ENCODE measurements at regions not wholly inside any gene's neighbourhood (a gene's known extent, or its start where the extent isn't known, plus 50 kb on each side); places are given as distances from the start of the nearest gene placed in this dataset.

DNA sequence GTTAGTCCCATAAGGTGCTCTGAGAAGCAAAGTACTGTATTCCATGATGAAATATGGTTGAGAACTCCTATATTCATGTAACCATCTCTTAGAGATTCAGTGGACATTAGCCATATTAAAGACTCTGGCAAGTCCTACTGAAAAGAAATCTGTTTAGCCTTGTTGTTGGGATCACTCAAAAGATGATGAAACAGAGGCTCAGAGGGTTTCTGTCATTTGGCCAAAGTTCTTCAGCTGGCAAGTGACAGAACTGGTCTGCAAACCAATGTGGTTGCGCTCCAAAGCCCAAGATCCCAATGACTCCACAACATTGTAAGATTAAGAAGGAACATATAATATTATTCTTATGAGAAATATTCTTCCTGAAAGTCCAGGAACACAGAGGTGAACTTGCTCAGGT, 462.9 kb downstream of the ACTL7B start:
- Mint-ChIP-seq H3K27me3 (ENCODE audit: insufficient read depth, unreplicated experiment) (no peaks in the 10 kb centered on the region), H3K4me1 (ENCODE audit: insufficient read depth, unreplicated experiment) (no peaks in the 10 kb centered on the region), H3K9me3 (ENCODE audit: unreplicated experiment) (no peaks in the 10 kb centered on the region), H3K4me3 (ENCODE audit: unreplicated experiment) (no peak overlapping the region), H3K27ac (ENCODE audit: low read depth, unreplicated experiment) (no peak overlapping the region), H3K36me3 (ENCODE audit: insufficient read depth, unreplicated experiment) (no peaks in the 10 kb centered on the region)
- POLR2A ChIA-PET, result no interaction called here
- TF ChIP-seq, protein P1, sequence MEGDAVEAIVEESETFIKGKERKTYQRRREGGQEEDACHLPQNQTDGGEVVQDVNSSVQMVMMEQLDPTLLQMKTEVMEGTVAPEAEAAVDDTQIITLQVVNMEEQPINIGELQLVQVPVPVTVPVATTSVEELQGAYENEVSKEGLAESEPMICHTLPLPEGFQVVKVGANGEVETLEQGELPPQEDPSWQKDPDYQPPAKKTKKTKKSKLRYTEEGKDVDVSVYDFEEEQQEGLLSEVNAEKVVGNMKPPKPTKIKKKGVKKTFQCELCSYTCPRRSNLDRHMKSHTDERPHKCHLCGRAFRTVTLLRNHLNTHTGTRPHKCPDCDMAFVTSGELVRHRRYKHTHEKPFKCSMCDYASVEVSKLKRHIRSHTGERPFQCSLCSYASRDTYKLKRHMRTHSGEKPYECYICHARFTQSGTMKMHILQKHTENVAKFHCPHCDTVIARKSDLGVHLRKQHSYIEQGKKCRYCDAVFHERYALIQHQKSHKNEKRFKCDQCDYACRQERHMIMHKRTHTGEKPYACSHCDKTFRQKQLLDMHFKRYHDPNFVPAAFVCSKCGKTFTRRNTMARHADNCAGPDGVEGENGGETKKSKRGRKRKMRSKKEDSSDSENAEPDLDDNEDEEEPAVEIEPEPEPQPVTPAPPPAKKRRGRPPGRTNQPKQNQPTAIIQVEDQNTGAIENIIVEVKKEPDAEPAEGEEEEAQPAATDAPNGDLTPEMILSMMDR (IDR thresholded peaks at IDR 0.05; ENCODE audit: unreplicated experiment), result no peak
- intact Hi-C loops (cut with micrococcal nuclease), result no loop called here
- no peak for DNase-seq (ENCODE audit: unreplicated experiment)
- BruUV-seq (replicated peaks), result no TSS peak
- CTCF ChIA-PET, result no interaction called here

DNA sequence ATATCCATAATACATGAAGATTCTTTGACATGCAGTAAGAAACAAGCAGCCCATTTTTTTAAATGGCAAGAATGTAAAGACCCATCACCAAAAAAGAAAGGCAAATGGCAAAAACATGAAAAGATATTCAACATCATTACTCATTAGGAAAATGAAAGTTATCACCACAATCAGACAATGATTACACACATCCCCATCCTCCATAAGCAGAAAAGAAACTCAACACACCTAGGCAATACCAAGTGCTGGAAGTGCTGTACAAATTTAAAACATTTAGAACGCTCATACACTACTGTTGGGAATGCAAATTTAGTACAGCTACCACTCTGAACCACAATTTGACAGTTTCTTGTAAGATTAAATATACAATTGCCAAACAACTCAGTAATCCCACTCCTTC, 466.7 kb downstream of the ACTL7B start:
- Mint-ChIP-seq H3K27me3 (ENCODE audit: insufficient read depth, unreplicated experiment) (no peaks in the 10 kb centered on the region), H3K27ac (ENCODE audit: low read depth, unreplicated experiment) (no peak overlapping the region), H3K4me1 (ENCODE audit: insufficient read depth, unreplicated experiment) (peaks cover 19% of the 10 kb centered on the region), H3K4me3 (ENCODE audit: unreplicated experiment) (no peak overlapping the region), H3K9me3 (ENCODE audit: unreplicated experiment) (no peaks in the 10 kb centered on the region), H3K36me3 (ENCODE audit: insufficient read depth, unreplicated experiment) (no peaks in the 10 kb centered on the region)
- intact Hi-C loops (cut with micrococcal nuclease), result no loop called here
- ChIA-PET POLR2A (no interaction called here), CTCF (interaction anchor here (0.5 kb wide), 1 partner anchor 24 kb away, joined by 3 read pairs; no protein-coding TSS in a partner anchor)
- no peak for DNase-seq (ENCODE audit: unreplicated experiment)
- BruUV-seq (replicated peaks), result no TSS peak
- TF ChIP-seq, protein P1 (IDR thresholded peaks at IDR 0.05; ENCODE audit: unreplicated experiment), result no peak

DNA sequence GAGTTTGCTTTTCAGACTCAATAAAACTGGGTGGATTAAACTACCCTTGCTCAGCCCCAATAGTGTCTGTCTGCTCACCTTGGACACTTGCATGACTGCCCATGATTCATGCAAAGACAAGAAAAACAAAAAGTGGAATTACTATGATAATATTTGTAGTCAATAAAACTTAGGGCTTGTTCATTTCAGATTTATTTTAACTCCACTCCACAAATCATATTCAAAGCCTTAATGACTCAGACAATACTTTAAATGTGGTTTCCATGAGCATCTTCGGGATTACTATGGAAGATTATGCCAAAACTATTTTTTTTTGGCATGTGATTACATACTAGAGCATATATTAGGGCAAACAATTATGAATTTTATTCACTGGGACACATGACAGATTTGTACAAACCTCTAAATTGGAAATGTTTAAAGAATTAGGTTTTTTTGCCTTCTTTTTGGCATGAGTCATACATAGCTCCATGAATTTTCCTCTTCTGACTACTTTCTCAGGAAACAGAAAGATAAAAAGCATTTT, 468.9 kb downstream of the ACTL7B start:
- TF ChIP-seq, protein P1 (IDR thresholded peaks at IDR 0.05; ENCODE audit: unreplicated experiment), result no peak
- intact Hi-C loops (cut with micrococcal nuclease), result no loop called here
- no peak for DNase-seq (ENCODE audit: unreplicated experiment)
- no peaks in the 10 kb centered on the region for H3K36me3 Mint-ChIP-seq (ENCODE audit: insufficient read depth, unreplicated experiment)
- H3K9me3 Mint-ChIP-seq (ENCODE audit: unreplicated experiment), result no peaks in the 10 kb centered on the region
- no TSS peak for BruUV-seq (replicated peaks)
- ChIA-PET CTCF (no interaction called here), POLR2A (no interaction called here)
- peaks cover 19% of the 10 kb centered on the region for H3K4me1 Mint-ChIP-seq (ENCODE audit: insufficient read depth, unreplicated experiment)
- no peak overlapping the region for H3K4me3 Mint-ChIP-seq (ENCODE audit: unreplicated experiment)
- no peak overlapping the region for H3K27ac Mint-ChIP-seq (ENCODE audit: low read depth, unreplicated experiment)
- H3K27me3 Mint-ChIP-seq (ENCODE audit: insufficient read depth, unreplicated experiment), result no peaks in the 10 kb centered on the region

DNA sequence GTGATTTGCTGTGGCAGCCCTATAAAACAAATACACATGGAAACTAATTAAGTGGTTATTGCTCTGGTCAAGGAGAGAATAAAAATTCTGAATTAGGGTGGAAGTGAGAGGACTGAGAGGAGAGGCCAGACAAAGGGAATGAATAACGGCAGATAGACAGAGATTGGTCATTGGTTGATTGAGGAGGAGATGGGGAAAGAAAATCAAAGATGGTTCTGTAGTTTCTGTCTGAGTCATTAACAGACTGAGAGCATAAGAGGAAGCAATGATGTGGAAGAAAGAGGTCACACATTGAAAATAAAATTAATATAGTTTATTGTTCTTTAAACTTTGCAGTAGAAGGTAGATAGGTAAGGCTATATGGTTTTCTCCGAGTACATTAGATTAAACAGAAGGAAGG, 469.8 kb downstream of the ACTL7B start:
- BruUV-seq (replicated peaks), result no TSS peak
- no peaks in the 10 kb centered on the region for H3K27me3 Mint-ChIP-seq (ENCODE audit: insufficient read depth, unreplicated experiment)
- TF ChIP-seq, protein P1 (IDR thresholded peaks at IDR 0.05; ENCODE audit: unreplicated experiment), result no peak
- ChIA-PET POLR2A (no interaction called here), CTCF (interaction anchor here (0.6 kb wide), 1 partner anchor 265 kb away, joined by 3 read pairs; no protein-coding TSS in a partner anchor)
- peaks cover 19% of the 10 kb centered on the region for H3K4me1 Mint-ChIP-seq (ENCODE audit: insufficient read depth, unreplicated experiment)
- DNase-seq (ENCODE audit: unreplicated experiment), result no peak
- no peak overlapping the region for H3K4me3 Mint-ChIP-seq (ENCODE audit: unreplicated experiment)
- no peaks in the 10 kb centered on the region for H3K36me3 Mint-ChIP-seq (ENCODE audit: insufficient read depth, unreplicated experiment)
- intact Hi-C loops (cut with micrococcal nuclease), result no loop called here
- no peak overlapping the region for H3K27ac Mint-ChIP-seq (ENCODE audit: low read depth, unreplicated experiment)
- no peaks in the 10 kb centered on the region for H3K9me3 Mint-ChIP-seq (ENCODE audit: unreplicated experiment)
